Stimulated activated naive B cell treated with anti-CD40 and anti-IgM and Interleukin-4, amounts not matched to agents 10 μg/mL and 1 μg/mL and 100 μg/mL, for 72 hours (primary cell): ENCODE measurements at regions not wholly inside any gene's neighbourhood (a gene's known extent, or its start where the extent isn't known, plus 50 kb on each side); places are given as distances from the start of the nearest gene placed in this dataset.

ENCODE experiments used
- ATAC-seq, 2 donors: fragments of 150-1000 bp; cut with Tn5 transposase; replicated peaks; 2 replicates each; pipeline ENCODE4 v1.10.0; 2021; ENCODE audit warnings: moderate library complexity in 1 of 2
- DNase-seq: peaks from one replicate; pipeline ENCODE4 v3.0.0; 2021
- H3K27ac Mint-ChIP-seq: one replicate; pipeline ENCODE4 v1.8.0; 2022; ENCODE audit warnings: mild to moderate bottlenecking, mixed read lengths
- H3K27me3 Mint-ChIP-seq, 2 donors: one replicate each; pipeline ENCODE4 v1.8.0; 2022; ENCODE audit warnings: mixed read lengths in 2 of 2
- H3K36me3 Mint-ChIP-seq, 2 donors: one replicate each; pipeline ENCODE4 v1.8.0; 2022; ENCODE audit warnings: mixed read lengths in 2 of 2, mild to moderate bottlenecking in 1 of 2
- H3K4me1 Mint-ChIP-seq, 2 donors: one replicate each; pipeline ENCODE4 v1.8.0; 2022; ENCODE audit warnings: mixed read lengths in 2 of 2, mild to moderate bottlenecking in 1 of 2
- H3K4me3 Mint-ChIP-seq, 2 donors: one replicate each; pipeline ENCODE4 v1.8.0; 2022; ENCODE audit warnings: mild to moderate bottlenecking in 2 of 2, mixed read lengths in 2 of 2, moderate library complexity in 1 of 2
- H3K9me3 Mint-ChIP-seq, 2 donors: one replicate each; pipeline ENCODE4 v1.8.0; 2022; ENCODE audit warnings: mixed read lengths in 2 of 2, mild to moderate bottlenecking in 1 of 2

- Mint-ChIP-seq H3K4me1 (peaks cover 59 to 92% of the 10 kb centered on the region in 2 donors), H3K27ac (no peak overlapping the region), H3K4me3 (no peak overlapping the region), H3K27me3 (no peaks in the 10 kb centered on the region), H3K9me3 (no peaks in the 10 kb centered on the region), H3K36me3 (no peaks in the 10 kb centered on the region)
- ATAC-seq (no peak), DNase-seq (no peak)
Measured at GRCh38 chr6:90385759-90386313, 89.2 kb upstream of the BACH2 start.

GRCh38 chr6:90384720-90385119 lies 88.1 kb upstream of the BACH2 start:
- no peaks in the 10 kb centered on the region for H3K27me3 Mint-ChIP-seq
- H3K9me3 Mint-ChIP-seq = no peaks in the 10 kb centered on the region
- peak overlapping the region; percentile 59 for H3K27ac Mint-ChIP-seq
- no peaks in the 10 kb centered on the region for H3K36me3 Mint-ChIP-seq
- H3K4me3 Mint-ChIP-seq = peak overlapping the region; percentile 29 to 49
- no peak for ATAC-seq
- no peak for DNase-seq
- peaks cover 59 to 92% of the 10 kb centered on the region in 2 donors for H3K4me1 Mint-ChIP-seq

- no peaks in the 10 kb centered on the region for H3K36me3 Mint-ChIP-seq
- H3K4me3 Mint-ChIP-seq = peak overlapping the region; percentile 22 to 48
- H3K4me1 Mint-ChIP-seq = peaks cover 50 to 78% of the 10 kb centered on the region in 2 donors
- DNase-seq (peak; percentile 26), ATAC-seq (peak; percentile 93 to 95)
- no peaks in the 10 kb centered on the region for H3K27me3 Mint-ChIP-seq
- H3K27ac Mint-ChIP-seq = peak overlapping the region; percentile 86
- no peaks in the 10 kb centered on the region for H3K9me3 Mint-ChIP-seq
Measured at GRCh38 chr6:90383196-90383822, 86.7 kb upstream of the BACH2 start.

DNA sequence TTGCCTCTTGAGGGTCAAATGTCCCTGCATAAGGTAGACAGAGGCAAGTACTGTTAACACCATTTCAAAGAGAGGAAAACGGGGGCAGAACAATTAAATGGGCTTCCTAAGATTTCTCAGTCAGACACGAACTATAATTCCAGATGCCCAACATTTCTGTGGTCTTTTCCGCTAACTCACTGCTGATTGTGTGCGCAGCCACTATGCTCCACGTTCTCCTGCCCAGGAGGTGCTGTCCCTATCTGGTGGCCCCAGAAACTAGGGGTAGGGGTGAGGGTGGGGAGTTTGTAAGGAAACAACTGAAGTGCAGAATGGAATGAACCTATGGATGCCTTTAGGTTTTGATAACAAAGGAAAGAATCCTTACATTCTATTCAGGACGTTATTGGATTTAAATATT lies 86.1 kb upstream of the BACH2 start:
- Mint-ChIP-seq H3K36me3 (no peaks in the 10 kb centered on the region), H3K9me3 (no peaks in the 10 kb centered on the region), H3K27me3 (no peaks in the 10 kb centered on the region), H3K27ac (no peak overlapping the region), H3K4me3 (peak overlapping the region; percentile 13 to 22), H3K4me1 (peaks cover 45 to 76% of the 10 kb centered on the region in 2 donors)
- DNase-seq = no peak
- ATAC-seq = peak in 1 of 2 donors; percentile 38

GRCh38 chr6:90375681-90376439 lies 79.2 kb upstream of the BACH2 start:
- no peaks in the 10 kb centered on the region for H3K27me3 Mint-ChIP-seq
- DNase-seq = peak; percentile 73
- peak overlapping the region; percentile 91 for H3K27ac Mint-ChIP-seq
- H3K4me3 Mint-ChIP-seq = peak overlapping the region; percentile 70 to 75
- ATAC-seq = peak; percentile 98 to 99
- H3K9me3 Mint-ChIP-seq = no peaks in the 10 kb centered on the region
- no peaks in the 10 kb centered on the region for H3K36me3 Mint-ChIP-seq
- H3K4me1 Mint-ChIP-seq = peaks cover 27 to 51% of the 10 kb centered on the region in 2 donors

- DNase-seq (no peak), ATAC-seq (no peak)
- peaks cover 31 to 60% of the 10 kb centered on the region in 2 donors for H3K4me1 Mint-ChIP-seq
- no peaks in the 10 kb centered on the region for H3K9me3 Mint-ChIP-seq
- no peaks in the 10 kb centered on the region for H3K36me3 Mint-ChIP-seq
- no peaks in the 10 kb centered on the region for H3K27me3 Mint-ChIP-seq
- peak overlapping the region; percentile 20 for H3K27ac Mint-ChIP-seq
- no peak overlapping the region for H3K4me3 Mint-ChIP-seq
Measured at GRCh38 chr6:90374201-90374600, 77.6 kb upstream of the BACH2 start.

DNA sequence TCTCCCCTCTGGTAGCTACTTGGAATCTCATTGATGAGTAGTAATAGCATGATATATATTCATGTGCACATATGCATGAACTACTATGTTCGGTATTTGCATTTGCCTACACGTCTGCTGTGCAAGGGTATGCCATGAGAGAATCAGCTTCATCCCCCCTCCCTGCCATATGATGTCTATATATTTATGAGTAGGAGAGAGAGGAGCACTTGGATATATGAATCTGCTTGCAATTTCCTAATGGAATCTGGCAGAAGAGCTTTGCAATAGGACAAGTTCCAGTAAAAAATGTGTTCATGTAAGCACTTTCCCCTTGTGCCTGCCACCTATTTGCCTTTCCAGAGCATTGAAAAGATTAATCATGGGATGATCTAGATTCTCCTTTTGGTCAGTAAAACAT lies 76.2 kb upstream of the BACH2 start:
- Mint-ChIP-seq H3K9me3 (peaks cover 0 to 1% of the 10 kb centered on the region in 2 donors), H3K4me3 (no peak overlapping the region), H3K36me3 (no peaks in the 10 kb centered on the region), H3K27me3 (no peaks in the 10 kb centered on the region), H3K27ac (no peak overlapping the region), H3K4me1 (peaks cover 34 to 63% of the 10 kb centered on the region in 2 donors)
- ATAC-seq (no peak), DNase-seq (no peak)

- no peak overlapping the region for H3K27ac Mint-ChIP-seq
- no peaks in the 10 kb centered on the region for H3K36me3 Mint-ChIP-seq
- DNase-seq (no peak), ATAC-seq (no peak)
- no peaks in the 10 kb centered on the region for H3K27me3 Mint-ChIP-seq
- H3K4me1 Mint-ChIP-seq = peaks cover 31 to 59% of the 10 kb centered on the region in 2 donors
- H3K9me3 Mint-ChIP-seq = peaks cover 0 to 4% of the 10 kb centered on the region in 2 donors
- no peak overlapping the region for H3K4me3 Mint-ChIP-seq
Measured at GRCh38 chr6:90372450-90372849, 75.8 kb upstream of the BACH2 start.

GRCh38 chr6:90370493-90370959 lies 73.9 kb upstream of the BACH2 start:
- DNase-seq (no peak), ATAC-seq (no peak)
- Mint-ChIP-seq H3K4me1 (peaks cover 21 to 44% of the 10 kb centered on the region in 2 donors), H3K9me3 (peaks cover 0 to 4% of the 10 kb centered on the region in 2 donors), H3K27me3 (no peaks in the 10 kb centered on the region), H3K36me3 (no peaks in the 10 kb centered on the region), H3K27ac (no peak overlapping the region), H3K4me3 (no peak overlapping the region)

GRCh38 chr6:90369651-90370050 lies 73.0 kb upstream of the BACH2 start:
- Mint-ChIP-seq H3K27ac (no peak overlapping the region), H3K9me3 (peaks cover 0 to 4% of the 10 kb centered on the region in 2 donors), H3K36me3 (no peaks in the 10 kb centered on the region), H3K4me1 (peaks cover 17 to 36% of the 10 kb centered on the region in 2 donors), H3K4me3 (no peak overlapping the region), H3K27me3 (no peaks in the 10 kb centered on the region)
- ATAC-seq = no peak
- DNase-seq = no peak

DNA sequence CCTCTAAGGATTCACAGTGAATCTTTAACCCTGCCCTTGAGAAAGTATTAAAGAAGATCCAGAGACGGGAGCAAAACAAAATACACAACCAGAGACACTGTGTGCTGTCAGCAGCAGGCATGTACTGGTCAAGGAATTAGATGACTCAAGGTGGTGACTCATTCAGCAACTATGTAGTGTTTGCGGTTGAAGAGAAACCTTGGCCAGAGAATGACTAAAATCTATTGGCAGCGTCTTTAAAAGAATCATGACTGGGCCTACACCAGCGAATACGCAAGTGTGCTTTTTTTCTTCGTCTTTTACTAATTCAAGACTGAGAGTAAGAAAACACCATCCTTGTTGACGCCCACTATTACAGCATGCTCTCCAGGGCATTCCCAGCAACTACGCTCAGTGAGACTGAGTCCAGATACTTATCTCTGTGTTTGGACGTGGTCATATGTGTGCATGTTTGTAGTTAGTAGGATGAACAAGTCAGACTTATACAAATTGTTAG lies 72.4 kb upstream of the BACH2 start:
- no peak overlapping the region for H3K27ac Mint-ChIP-seq
- H3K9me3 Mint-ChIP-seq = peaks cover 0 to 4% of the 10 kb centered on the region in 2 donors
- peak; percentile 46 for DNase-seq
- H3K4me1 Mint-ChIP-seq = peaks cover 17 to 36% of the 10 kb centered on the region in 2 donors
- no peaks in the 10 kb centered on the region for H3K27me3 Mint-ChIP-seq
- no peaks in the 10 kb centered on the region for H3K36me3 Mint-ChIP-seq
- H3K4me3 Mint-ChIP-seq = no peak overlapping the region
- ATAC-seq = peak; percentile 96 to 97

DNA sequence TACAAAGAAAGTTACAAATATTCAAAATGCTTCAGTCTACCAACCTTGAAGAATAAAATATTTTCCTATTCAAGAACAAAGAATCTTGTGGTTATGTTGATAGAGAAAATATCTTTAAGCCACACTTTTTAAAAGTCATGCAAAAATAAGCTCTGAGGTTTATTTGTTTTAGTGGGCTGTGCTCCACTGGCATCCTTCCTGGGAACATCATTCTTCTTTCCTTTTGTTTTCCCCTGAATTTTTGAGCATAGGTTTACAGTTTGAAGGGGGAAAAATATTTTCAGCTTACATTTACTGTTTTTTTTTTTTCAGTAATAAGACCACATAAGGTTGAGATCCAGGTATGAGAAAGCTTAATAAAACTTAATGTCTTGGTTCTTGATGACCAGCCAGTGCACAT lies 72.0 kb upstream of the BACH2 start:
- Mint-ChIP-seq H3K9me3 (peaks cover 0 to 4% of the 10 kb centered on the region in 2 donors), H3K36me3 (no peaks in the 10 kb centered on the region), H3K4me3 (no peak overlapping the region), H3K27me3 (no peaks in the 10 kb centered on the region), H3K27ac (no peak overlapping the region), H3K4me1 (peaks cover 19 to 36% of the 10 kb centered on the region in 2 donors)
- DNase-seq = no peak
- no peak for ATAC-seq

- Mint-ChIP-seq H3K27me3 (no peaks in the 10 kb centered on the region), H3K4me1 (peaks cover 21 to 35% of the 10 kb centered on the region in 2 donors), H3K4me3 (no peak overlapping the region), H3K9me3 (peaks cover 0 to 4% of the 10 kb centered on the region in 2 donors), H3K36me3 (no peaks in the 10 kb centered on the region), H3K27ac (no peak overlapping the region)
- no peak for ATAC-seq
- DNase-seq = no peak
Measured at GRCh38 chr6:90368001-90368400, 71.4 kb upstream of the BACH2 start.

- Mint-ChIP-seq H3K4me1 (peaks cover 15 to 17% of the 10 kb centered on the region in 2 donors), H3K36me3 (no peaks in the 10 kb centered on the region), H3K27ac (no peak overlapping the region), H3K27me3 (no peaks in the 10 kb centered on the region), H3K9me3 (peaks cover 0 to 4% of the 10 kb centered on the region in 2 donors), H3K4me3 (no peak overlapping the region)
- no peak for ATAC-seq
- DNase-seq = no peak
Measured at GRCh38 chr6:90365565-90366219, 69.0 kb upstream of the BACH2 start.
